GM06990 (cell line): ENCODE measurements at regions not wholly inside any gene's neighbourhood (a gene's known extent, or its start where the extent isn't known, plus 50 kb on each side); places are given as distances from the start of the nearest gene placed in this dataset.

Experiments used
- DNase-seq: peaks from one replicate; pipeline ENCODE4 v3.0.0-alpha.2; 2011; ENCODE audit not compliant: insufficient read length; ENCODE audit errors: extremely low read depth
- H3K27me3 ChIP-seq: replicated peaks from 2 replicates; pipeline ENCODE4 v1.6.0; 2011; ENCODE audit warnings: low read length; ENCODE audit not compliant: control insufficient read depth, insufficient read depth
- H3K36me3 ChIP-seq: 2 replicates; pipeline ENCODE4 v1.5.1; 2011; ENCODE audit warnings: low read length; ENCODE audit not compliant: control insufficient read depth, insufficient read depth
- H3K4me3 ChIP-seq: replicated peaks from 2 replicates; pipeline ENCODE4 v1.5.1; 2011; ENCODE audit warnings: low read depth, mild to moderate bottlenecking, control low read depth, low read length
- TF ChIP-seq, protein P1 (sequence below): IDR thresholded peaks from 2 replicates; pipeline ENCODE4 v1.5.1; 2011; ENCODE audit warnings: low read length, control low read depth, mild to moderate bottlenecking, inconsistent platforms; ENCODE audit not compliant: insufficient read depth, poor library complexity, severe bottlenecking

DNA sequence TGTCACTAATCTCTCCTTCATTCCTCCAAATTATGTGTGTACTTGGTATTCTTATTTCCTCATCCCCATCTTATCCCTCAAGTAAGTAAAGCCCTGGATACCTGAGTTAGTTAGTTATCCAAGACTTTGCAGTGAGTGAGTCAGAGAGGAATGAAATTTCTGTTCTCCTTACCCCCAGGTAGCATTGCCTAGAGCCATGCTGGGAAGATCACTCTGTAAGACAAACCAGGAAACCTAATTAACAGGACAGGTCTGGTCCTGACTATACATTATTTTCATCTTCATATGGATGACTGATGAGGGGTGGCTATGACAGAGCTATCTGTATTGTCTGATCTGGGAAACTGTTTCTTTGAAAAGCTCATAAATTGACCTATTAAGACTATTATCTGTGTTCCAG, 55.0 kb upstream of the ITGA6 start:
- Histone ChIP-seq H3K27me3 (no peaks in the 10 kb centered on the region), H3K4me3 (no peak overlapping the region), H3K36me3 (no peaks in the 10 kb centered on the region)
- TF ChIP-seq, protein P1, sequence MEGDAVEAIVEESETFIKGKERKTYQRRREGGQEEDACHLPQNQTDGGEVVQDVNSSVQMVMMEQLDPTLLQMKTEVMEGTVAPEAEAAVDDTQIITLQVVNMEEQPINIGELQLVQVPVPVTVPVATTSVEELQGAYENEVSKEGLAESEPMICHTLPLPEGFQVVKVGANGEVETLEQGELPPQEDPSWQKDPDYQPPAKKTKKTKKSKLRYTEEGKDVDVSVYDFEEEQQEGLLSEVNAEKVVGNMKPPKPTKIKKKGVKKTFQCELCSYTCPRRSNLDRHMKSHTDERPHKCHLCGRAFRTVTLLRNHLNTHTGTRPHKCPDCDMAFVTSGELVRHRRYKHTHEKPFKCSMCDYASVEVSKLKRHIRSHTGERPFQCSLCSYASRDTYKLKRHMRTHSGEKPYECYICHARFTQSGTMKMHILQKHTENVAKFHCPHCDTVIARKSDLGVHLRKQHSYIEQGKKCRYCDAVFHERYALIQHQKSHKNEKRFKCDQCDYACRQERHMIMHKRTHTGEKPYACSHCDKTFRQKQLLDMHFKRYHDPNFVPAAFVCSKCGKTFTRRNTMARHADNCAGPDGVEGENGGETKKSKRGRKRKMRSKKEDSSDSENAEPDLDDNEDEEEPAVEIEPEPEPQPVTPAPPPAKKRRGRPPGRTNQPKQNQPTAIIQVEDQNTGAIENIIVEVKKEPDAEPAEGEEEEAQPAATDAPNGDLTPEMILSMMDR = no peak
- no peak for DNase-seq

DNA sequence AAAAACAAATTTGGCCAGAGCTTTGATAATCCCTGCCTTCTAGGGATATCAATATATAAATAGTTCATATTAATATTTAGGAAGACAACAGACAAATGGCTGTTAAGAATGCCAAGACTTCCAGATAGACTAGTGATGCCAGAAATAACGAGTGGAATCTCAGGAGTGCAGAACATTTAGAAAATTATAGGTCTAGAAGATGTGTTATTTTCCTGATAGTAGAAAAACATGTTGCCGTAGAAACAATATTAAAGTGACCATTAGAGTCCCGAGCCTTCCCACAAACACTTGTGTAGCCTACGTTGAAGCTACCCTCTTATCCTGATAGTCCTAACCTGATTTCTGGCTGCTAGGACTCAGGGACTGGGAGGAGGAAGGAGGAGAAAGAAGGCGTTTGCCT, 54.3 kb upstream of the ITGA6 start:
- TF ChIP-seq, protein P1 = no peak

DNA sequence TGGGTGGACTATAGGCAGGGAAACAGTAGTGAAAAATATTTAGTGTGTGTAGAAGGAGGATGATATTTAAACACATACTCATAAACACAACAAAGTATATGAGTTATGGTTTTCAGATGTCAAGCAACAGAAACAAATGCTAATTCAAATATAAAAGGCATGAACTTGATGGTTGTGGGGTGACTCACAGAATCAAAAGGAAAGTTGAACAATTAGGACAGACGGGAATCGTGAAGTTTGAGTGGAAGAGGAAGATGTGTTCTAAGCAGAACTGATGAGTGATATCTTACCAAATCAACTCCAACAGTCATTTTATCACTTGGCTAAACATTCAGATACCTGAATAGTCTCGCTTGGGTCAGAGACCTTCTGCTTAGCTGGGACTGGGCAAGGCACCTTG, 53.6 kb upstream of the ITGA6 start:
- TF ChIP-seq, protein P1 = no peak
- Histone ChIP-seq H3K27me3 (no peaks in the 10 kb centered on the region), H3K36me3 (no peaks in the 10 kb centered on the region), H3K4me3 (no peak overlapping the region)
- no peak for DNase-seq

More for the DNA sequence above, 54.3 kb upstream of the ITGA6 start:
- Histone ChIP-seq H3K27me3 (no peaks in the 10 kb centered on the region), H3K4me3 (no peak overlapping the region), H3K36me3 (no peaks in the 10 kb centered on the region)
- DNase-seq = no peak

DNA sequence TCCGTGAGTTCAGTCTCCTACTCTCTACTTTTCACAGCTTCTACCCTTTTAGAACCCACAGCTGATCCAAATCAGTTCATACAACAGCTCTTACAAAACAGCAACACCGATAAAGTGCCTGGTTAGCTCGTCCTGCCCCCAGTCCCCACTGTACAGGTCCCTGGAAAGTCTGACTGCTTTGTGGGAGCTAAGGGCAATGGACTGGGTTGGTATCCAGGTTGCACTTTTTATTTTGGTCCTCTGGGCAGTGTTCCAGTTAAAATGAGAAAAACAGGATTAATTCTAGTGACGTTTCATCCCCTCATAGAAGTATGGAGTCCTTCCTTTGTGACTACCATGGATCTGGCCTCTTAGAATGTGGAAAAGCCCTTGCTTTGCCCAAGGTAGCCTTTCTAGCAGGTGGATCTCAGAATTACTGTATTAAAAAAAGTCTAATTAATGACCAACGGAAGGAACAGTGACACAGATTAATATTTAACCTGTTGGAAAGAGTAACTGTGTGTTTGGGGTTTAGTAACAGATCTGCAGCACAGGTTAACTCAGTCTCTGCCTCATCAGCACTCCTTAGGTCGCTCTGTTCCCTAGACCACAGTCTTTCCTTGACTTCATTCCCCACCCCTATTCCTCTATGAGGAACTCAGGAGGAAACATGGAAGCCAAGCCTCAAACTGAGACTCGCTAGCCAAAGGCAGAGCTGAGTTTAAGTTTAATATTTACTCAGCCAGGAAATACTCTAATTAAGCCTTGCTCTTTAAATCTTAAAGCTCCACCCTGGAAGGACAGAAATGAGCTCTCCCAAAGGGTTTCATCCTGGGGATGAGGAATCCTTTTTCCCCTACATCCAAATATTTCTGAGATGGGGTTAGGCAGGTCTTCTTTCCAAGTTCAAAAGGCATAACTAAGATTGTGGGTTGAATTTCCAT, 52.8 kb upstream of the ITGA6 start:
- Histone ChIP-seq H3K27me3 (no peaks in the 10 kb centered on the region), H3K36me3 (no peaks in the 10 kb centered on the region), H3K4me3 (no peak overlapping the region)
- no peak for DNase-seq
- TF ChIP-seq, protein P1 = no peak

DNA sequence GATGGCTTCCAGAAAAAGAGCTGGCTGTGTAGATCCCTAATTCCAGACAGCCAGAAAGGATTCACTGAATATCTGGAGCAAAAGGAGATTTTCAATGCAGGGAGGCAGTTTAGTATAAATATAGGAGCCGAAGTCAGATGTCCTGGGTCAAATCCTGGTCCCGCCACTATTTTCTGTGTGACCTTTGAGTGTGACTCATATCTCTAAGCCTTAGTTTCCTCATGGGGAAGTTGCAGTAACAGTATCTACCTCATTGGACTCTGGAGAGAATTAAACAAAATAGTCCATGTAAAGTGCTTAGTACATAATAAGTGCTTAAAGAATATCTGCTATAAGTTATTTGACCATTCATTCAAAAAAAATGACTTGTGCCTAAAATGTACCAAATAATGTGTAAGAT, 52.1 kb upstream of the ITGA6 start:
- H3K27me3 ChIP-seq = no peaks in the 10 kb centered on the region
- DNase-seq = no peak

More for the DNA sequence above, 52.1 kb upstream of the ITGA6 start:
- Histone ChIP-seq H3K4me3 (no peak overlapping the region), H3K36me3 (no peaks in the 10 kb centered on the region)
- TF ChIP-seq, protein P1 = no peak
